ENCODE measurements at regions not wholly inside any gene's neighbourhood (a gene's known extent, or its start where the extent isn't known, plus 50 kb on each side); places are given as distances from the start of the nearest gene placed in this dataset.

DNA sequence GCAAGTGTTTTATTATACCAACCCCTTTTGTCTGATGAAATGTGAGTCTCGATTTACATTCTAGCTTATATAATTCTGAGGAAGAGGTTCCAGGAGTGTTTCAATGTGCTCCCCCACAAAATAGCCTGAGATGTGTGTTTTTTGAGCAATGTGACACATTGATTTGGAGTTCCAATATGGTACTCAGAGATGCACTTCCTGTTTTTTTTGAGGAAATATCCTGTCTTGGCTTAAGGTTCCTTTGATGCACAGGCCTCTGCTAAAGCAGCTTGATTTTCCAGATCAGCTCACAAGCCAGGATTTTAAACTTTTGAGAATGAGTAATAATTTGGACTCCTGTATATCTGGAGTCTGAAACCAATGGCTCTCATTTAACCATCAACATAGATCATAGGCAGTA lies 221.4 kb downstream of the ACTR3 start:
- TF ChIP-seq CTCF (conservative IDR thresholded peaks at IDR 0.05; ENCODE audit: low read length) (no peak), EZH2phosphoT487 (IDR thresholded peaks at IDR 0.05; ENCODE audit: borderline replicate concordance, low read depth, low read length) (no peak)

Measured in OCI-LY7 (cell line).